Caco-2 (cell line): ENCODE measurements at regions not wholly inside any gene's neighbourhood (a gene's known extent, or its start where the extent isn't known, plus 50 kb on each side); places are given as distances from the start of the nearest gene placed in this dataset.

Experiments used
- BruUV-seq: library from RNA; stranded (reverse); fragments of 400-500 nt; replicated peaks from 2 replicates; lab custom pipeline; 2021; lab: Mats Ljungman, UMichigan
- CTCF ChIA-PET: fragments of 300-600 bp; sonication (Branson Sonifier 250); formaldehyde crosslinking; loops from one replicate; lab custom pipeline; 2022; ENCODE audit warnings: antibody characterized with exemption; lab: Charles Lee
- POLR2A ChIA-PET: fragments of 300-600 bp; sonication (Branson Sonifier 250); formaldehyde crosslinking; loops from one replicate; lab custom pipeline; 2022; ENCODE audit warnings: antibody characterized with exemption; lab: Charles Lee
- DNase-seq, 2 experiments: peaks; one replicate each; pipeline versions ENCODE4 v3.0.0 to v3.0.0-alpha.2; 2020 to 2022
- H3K27me3 ChIP-seq: replicated peaks from 2 replicates; pipeline ENCODE4 v1.6.0; 2011; ENCODE audit warnings: low read length; ENCODE audit not compliant: control insufficient read depth, insufficient read depth
- H3K36me3 ChIP-seq: 2 replicates; pipeline ENCODE4 v1.5.1; 2011; ENCODE audit warnings: low read length; ENCODE audit not compliant: control insufficient read depth, insufficient read depth
- H3K4me1 ChIP-seq: fragments of 250-450 bp; sonication (Bioruptor Pico); 2 replicates; pipeline ENCODE4 v1.5.1; 2020; ENCODE audit warnings: mild to moderate bottlenecking
- H3K4me3 ChIP-seq: 2 replicates; pipeline ENCODE4 v1.5.1; 2011; ENCODE audit warnings: low read depth, mild to moderate bottlenecking, control low read depth, low read length
- H3K9me3 ChIP-seq: fragments of 250-450 bp; sonication (Bioruptor Pico); 2 replicates; pipeline ENCODE4 v1.5.1; 2020; ENCODE audit warnings: mild to moderate bottlenecking, moderate library complexity
- H3K27ac Mint-ChIP-seq: one replicate; pipeline ENCODE4 v1.8.0; 2022; ENCODE audit warnings: mixed read lengths; ENCODE audit not compliant: unreplicated experiment
- H3K27me3 Mint-ChIP-seq: one replicate; pipeline ENCODE4 v1.8.0; 2022; ENCODE audit warnings: mixed read lengths; ENCODE audit not compliant: insufficient read depth, unreplicated experiment
- H3K36me3 Mint-ChIP-seq: one replicate; pipeline ENCODE4 v1.8.0; 2022; ENCODE audit warnings: mild to moderate bottlenecking, mixed read lengths; ENCODE audit not compliant: insufficient read depth, unreplicated experiment
- H3K4me1 Mint-ChIP-seq: one replicate; pipeline ENCODE4 v1.8.0; 2022; ENCODE audit warnings: low read depth, mixed read lengths; ENCODE audit not compliant: unreplicated experiment
- H3K4me3 Mint-ChIP-seq: one replicate; pipeline ENCODE4 v1.8.0; 2022; ENCODE audit warnings: mild to moderate bottlenecking, moderate library complexity, mixed read lengths; ENCODE audit not compliant: unreplicated experiment
- H3K9me3 Mint-ChIP-seq: one replicate; pipeline ENCODE4 v1.8.0; 2022; ENCODE audit warnings: mixed read lengths; ENCODE audit not compliant: unreplicated experiment
- intact Hi-C: fragments of 100-400 bp; cut with micrococcal nuclease; formaldehyde crosslinking; loops from one replicate; pipeline ENCODE4 v1.10.0; 2022; ENCODE audit not compliant: unreplicated experiment
- TF ChIP-seq, protein P1 (sequence below), 2 experiments: fragments of 200-600 bp in 1 of 2; IDR thresholded peaks; 1 replicate in 1 of 2; 2 replicates in 1 of 2; pipeline versions ENCODE4 v1.5.1 to v1.8.0; 2011 to 2022; ENCODE audit warnings: antibody characterized with exemption in 1 of 2, control low read depth in 1 of 2, inconsistent platforms in 1 of 2, low read depth in 1 of 2, low read length in 1 of 2, mild to moderate bottlenecking in 1 of 2, moderate library complexity in 1 of 2; ENCODE audit not compliant: insufficient read depth in 1 of 2, severe bottlenecking in 1 of 2, unreplicated experiment in 1 of 2

DNA sequence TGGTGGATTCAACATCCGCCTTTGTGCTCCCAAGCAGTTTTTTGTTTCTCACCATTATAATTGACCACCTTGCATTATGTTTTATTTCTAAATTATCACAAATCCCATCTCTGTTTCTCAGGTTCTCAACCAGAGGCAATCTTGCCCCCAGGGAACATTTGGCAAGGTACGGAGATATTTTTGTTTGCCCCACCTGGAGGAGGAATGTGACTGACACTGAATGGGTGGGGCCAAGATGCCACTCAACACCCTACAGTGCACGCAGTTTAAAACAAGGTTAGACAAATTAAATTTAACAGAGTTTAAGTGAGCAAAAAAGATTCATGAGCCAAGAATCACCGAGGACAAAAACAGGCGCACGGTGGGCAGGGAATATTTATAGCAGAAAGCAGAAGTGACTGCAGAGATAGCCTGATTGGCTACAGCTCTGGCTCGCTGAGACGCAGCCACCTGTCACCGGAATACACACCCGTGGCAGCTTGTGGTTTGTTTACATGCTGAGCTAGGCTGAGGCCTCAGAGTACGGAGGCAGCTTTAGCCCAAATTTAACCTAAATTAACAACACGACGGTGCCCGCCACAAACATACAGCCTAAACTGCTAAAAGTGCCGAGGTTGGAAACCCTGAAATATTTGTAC, 150.0 kb upstream of the ALKAL2 start:
- BruUV-seq: no TSS peak
- Mint-ChIP-seq H3K27ac (no peak overlapping the region), H3K36me3 (no peaks in the 10 kb centered on the region), H3K9me3 (no peaks in the 10 kb centered on the region), H3K27me3 (peaks cover 4% of the 10 kb centered on the region), H3K4me1 (no peaks in the 10 kb centered on the region), H3K4me3 (peak overlapping the region; percentile 41)
- no peak for DNase-seq
- no peaks in the 10 kb centered on the region for H3K9me3 ChIP-seq
- POLR2A ChIA-PET: no interaction called here
- intact Hi-C loops: no loop called here
- CTCF ChIA-PET: no interaction called here
- H3K4me1 ChIP-seq: no peaks in the 10 kb centered on the region
- TF ChIP-seq, protein P1, sequence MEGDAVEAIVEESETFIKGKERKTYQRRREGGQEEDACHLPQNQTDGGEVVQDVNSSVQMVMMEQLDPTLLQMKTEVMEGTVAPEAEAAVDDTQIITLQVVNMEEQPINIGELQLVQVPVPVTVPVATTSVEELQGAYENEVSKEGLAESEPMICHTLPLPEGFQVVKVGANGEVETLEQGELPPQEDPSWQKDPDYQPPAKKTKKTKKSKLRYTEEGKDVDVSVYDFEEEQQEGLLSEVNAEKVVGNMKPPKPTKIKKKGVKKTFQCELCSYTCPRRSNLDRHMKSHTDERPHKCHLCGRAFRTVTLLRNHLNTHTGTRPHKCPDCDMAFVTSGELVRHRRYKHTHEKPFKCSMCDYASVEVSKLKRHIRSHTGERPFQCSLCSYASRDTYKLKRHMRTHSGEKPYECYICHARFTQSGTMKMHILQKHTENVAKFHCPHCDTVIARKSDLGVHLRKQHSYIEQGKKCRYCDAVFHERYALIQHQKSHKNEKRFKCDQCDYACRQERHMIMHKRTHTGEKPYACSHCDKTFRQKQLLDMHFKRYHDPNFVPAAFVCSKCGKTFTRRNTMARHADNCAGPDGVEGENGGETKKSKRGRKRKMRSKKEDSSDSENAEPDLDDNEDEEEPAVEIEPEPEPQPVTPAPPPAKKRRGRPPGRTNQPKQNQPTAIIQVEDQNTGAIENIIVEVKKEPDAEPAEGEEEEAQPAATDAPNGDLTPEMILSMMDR (IDR thresholded peaks at IDR 0.05; ENCODE audit: insufficient read depth in 1 of 2, low read depth in 1 of 2, low read length in 1 of 2, severe bottlenecking in 1 of 2, unreplicated experiment in 1 of 2): no peak
- H3K36me3 ChIP-seq: no peaks in the 10 kb centered on the region
- no peaks in the 10 kb centered on the region; the same call in 1 of the 2 replicates for H3K27me3 ChIP-seq
- H3K4me3 ChIP-seq: no peak overlapping the region

- Histone ChIP-seq H3K4me1 (no peaks in the 10 kb centered on the region), H3K27me3 (no peaks in the 10 kb centered on the region; the same call in 1 of the 2 replicates), H3K4me3 (no peak overlapping the region), H3K9me3 (no peaks in the 10 kb centered on the region), H3K36me3 (no peaks in the 10 kb centered on the region)
- intact Hi-C loops: no loop called here
- POLR2A ChIA-PET: no interaction called here
- Mint-ChIP-seq H3K4me1 (no peaks in the 10 kb centered on the region), H3K4me3 (no peak overlapping the region), H3K9me3 (no peaks in the 10 kb centered on the region), H3K27me3 (peaks cover 4% of the 10 kb centered on the region), H3K36me3 (no peaks in the 10 kb centered on the region), H3K27ac (no peak overlapping the region)
- TF ChIP-seq, protein P1 (IDR thresholded peaks at IDR 0.05; ENCODE audit: insufficient read depth in 1 of 2, low read depth in 1 of 2, low read length in 1 of 2, severe bottlenecking in 1 of 2, unreplicated experiment in 1 of 2): no peak
- DNase-seq: no peak
- no TSS peak for BruUV-seq
- CTCF ChIA-PET: interaction anchor here (0.7 kb wide), 1 partner anchor 197 kb away, joined by 4 read pairs; no protein-coding TSS in a partner anchor
Observed at GRCh38 chr2:437180-437579, 149.3 kb upstream of the ALKAL2 start.

DNA sequence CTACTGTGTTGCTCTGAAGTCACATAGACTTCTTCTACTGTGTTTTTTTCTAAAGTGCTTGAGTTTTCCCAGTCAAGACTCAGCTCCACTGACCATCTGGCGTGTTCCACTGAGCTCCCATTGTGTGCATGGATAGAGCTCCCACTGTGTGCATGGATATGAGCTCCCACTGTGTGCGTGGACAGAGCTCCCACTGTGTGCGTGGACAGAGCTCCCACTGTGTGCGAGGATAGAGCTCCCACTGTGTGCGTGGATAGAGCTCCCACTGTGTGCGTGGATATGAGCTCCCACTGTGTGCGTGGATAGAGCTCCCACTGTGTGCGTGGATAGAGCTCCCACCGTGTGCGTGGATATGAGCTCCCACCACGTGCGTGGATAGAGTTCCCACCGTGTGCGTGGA, 148.3 kb upstream of the ALKAL2 start:
- Histone ChIP-seq H3K27me3 (no peaks in the 10 kb centered on the region; the same call in 1 of the 2 replicates), H3K36me3 (no peaks in the 10 kb centered on the region), H3K4me3 (no peak overlapping the region), H3K9me3 (no peaks in the 10 kb centered on the region), H3K4me1 (no peaks in the 10 kb centered on the region)
- ChIA-PET CTCF (no interaction called here), POLR2A (no interaction called here)
- Mint-ChIP-seq H3K4me3 (no peak overlapping the region), H3K9me3 (no peaks in the 10 kb centered on the region), H3K27ac (no peak overlapping the region), H3K36me3 (no peaks in the 10 kb centered on the region), H3K4me1 (no peaks in the 10 kb centered on the region), H3K27me3 (peaks cover 4% of the 10 kb centered on the region)
- intact Hi-C loops: no loop called here
- no peak for DNase-seq
- TF ChIP-seq, protein P1 (IDR thresholded peaks at IDR 0.05; ENCODE audit: insufficient read depth in 1 of 2, low read depth in 1 of 2, low read length in 1 of 2, severe bottlenecking in 1 of 2, unreplicated experiment in 1 of 2): no peak
- BruUV-seq: no TSS peak
